Thoracic aorta (tissue), 2 donors: ENCODE measurements at regions not wholly inside any gene's neighbourhood (a gene's known extent, or its start where the extent isn't known, plus 50 kb on each side); places are given as distances from the start of the nearest gene placed in this dataset.

Source experiments
- ATAC-seq: fragments of 150-250 bp; one replicate; pipeline ENCODE4 v1.8.0; 2017; ENCODE audit warnings: low read depth; ENCODE audit not compliant: insufficient number of reproducible peaks, low FRiP score
- DNase-seq: peaks from one replicate; pipeline ENCODE4 v3.0.0-alpha.2; 2020; ENCODE audit warnings: low spot score
- H3K27ac ChIP-seq, 2 donors: fragments of 200-600 bp; sonication (generic); 1 replicate in 1 of 2; 2 replicates in 1 of 2; pipeline ENCODE4 v1.5.1; 2016; ENCODE audit warnings: mild to moderate bottlenecking in 2 of 2, moderate library complexity in 2 of 2
- H3K27me3 ChIP-seq: fragments of 200-600 bp; sonication (generic); replicated peaks from 2 replicates; pipeline ENCODE4 v1.6.0; 2016; ENCODE audit warnings: mild to moderate bottlenecking; ENCODE audit not compliant: insufficient read depth
- H3K36me3 ChIP-seq: fragments of 200-600 bp; sonication (generic); one replicate; pipeline ENCODE4 v1.5.1; 2016
- H3K4me1 ChIP-seq, 2 donors: fragments of 200-600 bp; sonication (generic); 1 replicate in 1 of 2; 2 replicates in 1 of 2; pipeline versions ENCODE4 v1.5.1 to v1.6.0; 2016; ENCODE audit warnings: low read depth in 2 of 2, mild to moderate bottlenecking in 1 of 2; ENCODE audit not compliant: control insufficient read depth in 1 of 2
- H3K4me3 ChIP-seq: fragments of 200-600 bp; sonication (generic); 2 replicates; pipeline ENCODE4 v1.5.1; 2016; ENCODE audit warnings: mild to moderate bottlenecking
- H3K9me3 ChIP-seq: fragments of 200-600 bp; sonication (generic); 2 replicates; pipeline ENCODE4 v1.5.1; 2016
- CTCF ChIP-seq: fragments of 200-600 bp; sonication (generic); IDR thresholded peaks from one replicate; pipeline ENCODE4 v1.5.1; 2019; ENCODE audit warnings: antibody characterized with exemption

DNA sequence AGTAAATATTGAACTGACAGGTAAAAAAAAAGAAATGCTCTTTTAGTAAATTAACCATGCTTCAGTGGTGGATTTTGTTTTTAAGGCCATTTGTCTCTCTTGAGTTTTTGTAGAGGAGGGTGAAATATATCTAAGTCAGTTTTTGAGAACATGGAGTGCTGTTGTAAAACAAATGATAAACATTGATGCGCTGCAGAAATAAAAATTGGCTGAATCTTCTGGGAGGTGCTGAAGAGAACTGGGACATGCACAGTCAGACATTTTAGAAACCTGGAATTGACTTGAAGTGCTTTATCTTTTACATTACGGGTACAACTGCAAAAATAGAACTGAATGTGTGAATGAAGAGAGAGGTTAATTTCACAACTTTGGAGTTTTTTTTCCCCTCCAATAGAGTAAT, 203.0 kb upstream of the HDAC9 start:
- DNase-seq = no peak
- Histone ChIP-seq H3K9me3 (no peaks in the 10 kb centered on the region), H3K27me3 (no peaks in the 10 kb centered on the region), H3K36me3 (no peaks in the 10 kb centered on the region), H3K4me1 (peaks cover 0 to 2% of the 10 kb centered on the region in 2 donors), H3K4me3 (no peak overlapping the region), H3K27ac (no peak overlapping the region)
- no peak for TF ChIP-seq CTCF
- ATAC-seq = no peak

- Histone ChIP-seq H3K27ac (no peak overlapping the region), H3K36me3 (no peaks in the 10 kb centered on the region), H3K9me3 (no peaks in the 10 kb centered on the region), H3K27me3 (no peaks in the 10 kb centered on the region), H3K4me1 (peaks cover 0 to 2% of the 10 kb centered on the region in 2 donors), H3K4me3 (no peak overlapping the region)
- DNase-seq (no peak), ATAC-seq (no peak)
- TF ChIP-seq CTCF = no peak
These were observed 201.8 kb upstream of the HDAC9 start for GRCh38 chr7:18293759-18294158.

- Histone ChIP-seq H3K27me3 (no peaks in the 10 kb centered on the region), H3K36me3 (no peaks in the 10 kb centered on the region), H3K9me3 (no peaks in the 10 kb centered on the region), H3K27ac (no peak overlapping the region), H3K4me1 (peaks cover 0 to 2% of the 10 kb centered on the region in 2 donors), H3K4me3 (no peak overlapping the region)
- ATAC-seq (no peak), DNase-seq (no peak)
- no peak for TF ChIP-seq CTCF
These were observed 201.1 kb upstream of the HDAC9 start for GRCh38 chr7:18294411-18294810.

GRCh38 chr7:18295781-18296423, 199.6 kb upstream of the HDAC9 start:
- Histone ChIP-seq H3K4me3 (no peak overlapping the region), H3K9me3 (no peaks in the 10 kb centered on the region), H3K36me3 (no peaks in the 10 kb centered on the region), H3K27me3 (no peaks in the 10 kb centered on the region), H3K27ac (no peak overlapping the region), H3K4me1 (no peaks in the 10 kb centered on the region)
- ATAC-seq (no peak), DNase-seq (no peak)
- TF ChIP-seq CTCF = no peak

DNA sequence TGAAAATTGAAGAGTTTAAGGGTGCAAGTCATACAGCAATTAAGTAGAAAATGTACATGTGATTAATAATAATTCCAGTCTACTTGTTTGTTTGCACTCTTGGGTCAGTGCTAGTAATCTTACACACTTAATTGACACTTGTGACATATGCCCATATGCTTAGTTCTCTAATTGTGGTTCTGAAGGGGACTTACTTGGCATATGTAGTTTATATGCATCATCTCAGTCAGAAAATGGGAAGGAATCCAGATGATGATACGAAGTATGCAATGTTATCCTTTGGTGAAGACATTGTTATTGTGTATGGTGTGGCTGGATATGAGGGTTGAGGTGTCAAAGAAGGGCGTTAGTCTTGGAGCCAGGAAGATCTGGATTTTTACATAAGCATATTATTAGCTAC, 193.5 kb upstream of the HDAC9 start:
- no peaks in the 10 kb centered on the region for H3K9me3 ChIP-seq
- ATAC-seq = no peak
- no peak overlapping the region for H3K27ac ChIP-seq

More for the DNA sequence above, 193.5 kb upstream of the HDAC9 start:
- TF ChIP-seq CTCF = no peak
- Histone ChIP-seq H3K36me3 (no peaks in the 10 kb centered on the region), H3K4me3 (no peak overlapping the region), H3K27me3 (no peaks in the 10 kb centered on the region), H3K4me1 (peaks cover 4 to 15% of the 10 kb centered on the region in 2 donors)
- no peak for DNase-seq
